ENCODE measurements at regions not wholly inside any gene's neighbourhood (a gene's known extent, or its start where the extent isn't known, plus 50 kb on each side); places are given as distances from the start of the nearest gene placed in this dataset.

- no peaks in the 10 kb centered on the region for H3K4me1 ChIP-seq (ENCODE audit: low read depth, poor library complexity, severe bottlenecking)
Measured at GRCh38 chr1:98330224-98330623, 331.3 kb upstream of the SNX7 start.

GRCh38 chr1:98328855-98329254, 332.7 kb upstream of the SNX7 start:
- Histone ChIP-seq H3K9ac (no peak overlapping the region), H2AFZ (ENCODE audit: low read depth) (no peak overlapping the region), H3K4me2 (no peak overlapping the region), H3K36me3 (ENCODE audit: insufficient read depth) (no peaks in the 10 kb centered on the region), H3K4me1 (ENCODE audit: low read depth, poor library complexity, severe bottlenecking) (peaks cover 13% of the 10 kb centered on the region), H3K79me2 (ENCODE audit: insufficient read depth, low read depth) (no peaks in the 10 kb centered on the region), H4K20me1 (ENCODE audit: insufficient read depth) (no peaks in the 10 kb centered on the region), H3K27ac (no peak overlapping the region), H3K4me3 (IDR thresholded peaks at IDR 0.05; ENCODE audit: insufficient read depth, low read depth, low read length) (no peak overlapping the region), H3K27me3 (ENCODE audit: insufficient read depth, low read depth) (no peaks in the 10 kb centered on the region)
- TF ChIP-seq CTCF (conservative IDR thresholded peaks at IDR 0.05; ENCODE audit: low read depth, low read length) = no peak

More at GRCh38 chr1:98330224-98330623, 331.3 kb upstream of the SNX7 start:
- H3K9ac ChIP-seq = no peak overlapping the region
- no peak overlapping the region for H3K27ac ChIP-seq
- no peaks in the 10 kb centered on the region for H3K36me3 ChIP-seq (ENCODE audit: insufficient read depth)
- no peaks in the 10 kb centered on the region for H3K79me2 ChIP-seq (ENCODE audit: insufficient read depth, low read depth)
- no peaks in the 10 kb centered on the region for H3K27me3 ChIP-seq (ENCODE audit: insufficient read depth, low read depth)
- H3K4me3 ChIP-seq (IDR thresholded peaks at IDR 0.05; ENCODE audit: insufficient read depth, low read depth, low read length) = no peak overlapping the region
- H2AFZ ChIP-seq (ENCODE audit: low read depth) = no peak overlapping the region
- H3K4me2 ChIP-seq = no peak overlapping the region
- H4K20me1 ChIP-seq (ENCODE audit: insufficient read depth) = no peaks in the 10 kb centered on the region
- TF ChIP-seq CTCF (conservative IDR thresholded peaks at IDR 0.05; ENCODE audit: low read depth, low read length) = no peak

GRCh38 chr1:98327220-98327861, 334.2 kb upstream of the SNX7 start:
- no peak overlapping the region for H3K27ac ChIP-seq
- H4K20me1 ChIP-seq (ENCODE audit: insufficient read depth) = no peaks in the 10 kb centered on the region
- TF ChIP-seq CTCF (conservative IDR thresholded peaks at IDR 0.05; ENCODE audit: low read depth, low read length) = no peak
- no peak overlapping the region for H3K4me3 ChIP-seq (IDR thresholded peaks at IDR 0.05; ENCODE audit: insufficient read depth, low read depth, low read length)
- no peak overlapping the region for H3K9ac ChIP-seq
- H3K36me3 ChIP-seq (ENCODE audit: insufficient read depth) = no peaks in the 10 kb centered on the region
- no peaks in the 10 kb centered on the region for H3K27me3 ChIP-seq (ENCODE audit: insufficient read depth, low read depth)
- peaks cover 23% of the 10 kb centered on the region for H3K4me1 ChIP-seq (ENCODE audit: low read depth, poor library complexity, severe bottlenecking)
- H3K79me2 ChIP-seq (ENCODE audit: insufficient read depth, low read depth) = no peaks in the 10 kb centered on the region
- H2AFZ ChIP-seq (ENCODE audit: low read depth) = no peak overlapping the region
- H3K4me2 ChIP-seq = no peak overlapping the region

GRCh38 chr1:98325646-98326440, 335.7 kb upstream of the SNX7 start:
- H3K4me1 ChIP-seq (ENCODE audit: low read depth, poor library complexity, severe bottlenecking) = peaks cover 23% of the 10 kb centered on the region
- H3K36me3 ChIP-seq (ENCODE audit: insufficient read depth) = no peaks in the 10 kb centered on the region
- no peaks in the 10 kb centered on the region for H4K20me1 ChIP-seq (ENCODE audit: insufficient read depth)
- no peak overlapping the region for H2AFZ ChIP-seq (ENCODE audit: low read depth)
- no peak overlapping the region for H3K27ac ChIP-seq
- H3K4me3 ChIP-seq (IDR thresholded peaks at IDR 0.05; ENCODE audit: insufficient read depth, low read depth, low read length) = no peak overlapping the region
- no peaks in the 10 kb centered on the region for H3K79me2 ChIP-seq (ENCODE audit: insufficient read depth, low read depth)
- no peak overlapping the region for H3K4me2 ChIP-seq
- H3K27me3 ChIP-seq (ENCODE audit: insufficient read depth, low read depth) = no peaks in the 10 kb centered on the region
- no peak overlapping the region for H3K9ac ChIP-seq
- no peak for TF ChIP-seq CTCF (conservative IDR thresholded peaks at IDR 0.05; ENCODE audit: low read depth, low read length)

Measured in KMS-11 (cell line).